Spleen (tissue), 11 donors: ENCODE measurements at regions not wholly inside any gene's neighbourhood (a gene's known extent, or its start where the extent isn't known, plus 50 kb on each side); places are given as distances from the start of the nearest gene placed in this dataset.

Source experiments
- DNase-seq: peaks from one replicate; pipeline ENCODE4 v3.0.0-alpha.2; 2020
- H3K27ac ChIP-seq, 8 donors: fragments of 200-600 bp; sonication (generic) in 7 of 8; 1 replicate in 4 of 8; 2 replicates in 4 of 8; pipeline versions ENCODE4 v1.5.0 to v1.8.0; 2016 to 2021; ENCODE audit warnings: inconsistent platforms in 4 of 8, mild to moderate bottlenecking in 4 of 8, moderate library complexity in 1 of 8
- H3K27me3 ChIP-seq, 7 donors: fragments of 200-600 bp; sonication (generic) in 6 of 7; replicated peaks in 1 of 7; 1 replicate in 4 of 7; 2 replicates in 3 of 7; pipeline versions ENCODE4 v1.5.0 to v1.8.0; 2016 to 2021; ENCODE audit warnings: inconsistent platforms in 3 of 7, mild to moderate bottlenecking in 1 of 7
- H3K36me3 ChIP-seq, 6 donors: fragments of 200-600 bp; sonication (generic) in 5 of 6; 1 replicate in 4 of 6; 2 replicates in 2 of 6; pipeline versions ENCODE4 v1.5.0 to v1.8.0; 2016 to 2021; ENCODE audit warnings: inconsistent platforms in 2 of 6
- H3K4me1 ChIP-seq, 6 donors: fragments of 200-600 bp; sonication (generic) in 5 of 6; 1 replicate in 3 of 6; 2 replicates in 3 of 6; pipeline versions ENCODE4 v1.5.0 to v1.8.0; 2016 to 2021; ENCODE audit warnings: inconsistent platforms in 3 of 6
- H3K4me3 ChIP-seq, 8 donors: fragments of 200-600 bp; sonication (generic) in 7 of 8; 1 replicate in 4 of 8; 2 replicates in 4 of 8; pipeline versions ENCODE4 v1.5.0 to v1.8.0; 2016 to 2021; ENCODE audit warnings: inconsistent platforms in 4 of 8, mild to moderate bottlenecking in 4 of 8, moderate library complexity in 2 of 8
- H3K9me3 ChIP-seq, 8 donors: fragments of 200-600 bp; sonication (generic) in 7 of 8; 1 replicate in 4 of 8; 2 replicates in 4 of 8; pipeline versions ENCODE4 v1.5.0 to v1.8.0; 2016 to 2021; ENCODE audit warnings: inconsistent platforms in 4 of 8
- CTCF ChIP-seq, 11 experiments: fragments of 200-600 bp in 7 of 11; fragments of 450-650 bp in 4 of 11; sonication (generic) in 4 of 11; IDR thresholded peaks in 8 of 11; conservative IDR thresholded peaks in 3 of 11; 1 replicate in 7 of 11; 2 replicates in 4 of 11; pipeline versions ENCODE4 v1.4.0 to v1.8.0; 2016 to 2021; ENCODE audit warnings: antibody characterized with exemption in 11 of 11, inconsistent platforms in 4 of 11, mild to moderate bottlenecking in 1 of 11
- POLR2A ChIP-seq, 3 donors: fragments of 450-650 bp; IDR thresholded peaks; one replicate each; pipeline ENCODE4 v1.5.1; 2017; ENCODE audit warnings: antibody characterized with exemption in 3 of 3, mild to moderate bottlenecking in 1 of 3
- POLR2AphosphoS5 ChIP-seq, 3 donors: sonication (generic); formaldehyde crosslinking; IDR thresholded peaks; one replicate each; pipeline ENCODE4 v1.5.1; 2017; ENCODE audit warnings: antibody characterized with exemption in 3 of 3
- WGBS, 5 donors: extraction: QIAGEN DNeasy Blood & Tissue Kit in 3 of 5; methylation state at CpG; one replicate each; pipeline versions ENCODE4 v1.1.5 to v1.1.7; 2013 to 2018; 5-methylcytosine and 5-hydroxymethylcytosine counted together
- intact Hi-C: fragments of 100-400 bp; cut with DNase I; formaldehyde crosslinking; loops from one replicate; pipeline ENCODE4 v1.15.0; 2023; ENCODE audit warnings: low total_unique reads
- donor health status: healthy with polysubstance abuse.
- donor health status: DM: no; HTN: no; CAD: no; lungs with moderate emphysema.
- donor health status: DM: no; HTN: no; CAD: no.
- donor health status: Bipolar disorder and iron deficiency.
- donor health status: healthy.
- donor health status: DM: no; HTN: no; CAD: no.
- donor health status: DM: yes; HTN: yes; CAD: no.

- Histone ChIP-seq H3K4me1 (no peaks in the 10 kb centered on the region), H3K4me3 (no peak overlapping the region), H3K27ac (no peak overlapping the region), H3K36me3 (no peaks in the 10 kb centered on the region), H3K27me3 (no peaks in the 10 kb centered on the region), H3K9me3 (peaks cover 0 to 3% (median 0%) of the 10 kb centered on the region in 8 donors)
- WGBS, 5 donors = 79 to 93% (median 82%) methylated on average over 2 of the region's 2 CpGs
- intact Hi-C loops = no loop called here
- DNase-seq = no peak
- TF ChIP-seq POLR2A (IDR thresholded peaks at IDR 0.05) (no peak), CTCF (IDR thresholded peaks at IDR 0.05 in 8 of 11, conservative IDR thresholded peaks at IDR 0.05 in 3 of 11) (no peak), POLR2AphosphoS5 (IDR thresholded peaks at IDR 0.05) (no peak)
Observed at GRCh38 chr13:105607426-105607825, 928.0 kb downstream of the EFNB2 start.

- Histone ChIP-seq H3K9me3 (peaks cover 0 to 3% (median 0%) of the 10 kb centered on the region in 8 donors), H3K27ac (no peak overlapping the region), H3K4me3 (no peak overlapping the region), H3K4me1 (no peaks in the 10 kb centered on the region), H3K27me3 (no peaks in the 10 kb centered on the region), H3K36me3 (no peaks in the 10 kb centered on the region)
- 57 to 83% (median 59%) methylated on average over 2 of the region's 2 CpGs for WGBS, 5 donors
- intact Hi-C loops = no loop called here
- no peak for TF ChIP-seq POLR2A (IDR thresholded peaks at IDR 0.05)
- no peak for TF ChIP-seq POLR2AphosphoS5 (IDR thresholded peaks at IDR 0.05)
- TF ChIP-seq CTCF (IDR thresholded peaks at IDR 0.05 in 8 of 11, conservative IDR thresholded peaks at IDR 0.05 in 3 of 11) = no peak
- DNase-seq = no peak
Observed at GRCh38 chr13:105607016-105607415, 928.4 kb downstream of the EFNB2 start.

GRCh38 chr13:105602956-105603670 lies 932.3 kb downstream of the EFNB2 start:
- H3K27ac ChIP-seq = no peak overlapping the region
- no peak for DNase-seq
- H3K4me3 ChIP-seq = no peak overlapping the region
- WGBS, 5 donors = 86 to 92% (median 88%) methylated on average over 8 of the region's 8 CpGs
- no peaks in the 10 kb centered on the region for H3K27me3 ChIP-seq
- H3K9me3 ChIP-seq = peaks cover 0 to 7% (median 0%) of the 10 kb centered on the region in 8 donors
- no peaks in the 10 kb centered on the region for H3K36me3 ChIP-seq
- no peaks in the 10 kb centered on the region for H3K4me1 ChIP-seq
- intact Hi-C loops = no loop called here
- TF ChIP-seq POLR2AphosphoS5 (IDR thresholded peaks at IDR 0.05) (no peak), CTCF (IDR thresholded peaks at IDR 0.05 in 8 of 11, conservative IDR thresholded peaks at IDR 0.05 in 3 of 11) (no peak), POLR2A (IDR thresholded peaks at IDR 0.05) (no peak)

GRCh38 chr13:105599477-105600037 lies 935.9 kb downstream of the EFNB2 start:
- H3K27ac ChIP-seq = no peak overlapping the region
- peaks cover 0 to 7% (median 0%) of the 10 kb centered on the region in 8 donors for H3K9me3 ChIP-seq
- TF ChIP-seq POLR2A (IDR thresholded peaks at IDR 0.05) (no peak), CTCF (IDR thresholded peaks at IDR 0.05 in 8 of 11, conservative IDR thresholded peaks at IDR 0.05 in 3 of 11) (no peak), POLR2AphosphoS5 (IDR thresholded peaks at IDR 0.05) (no peak)
- DNase-seq = no peak
- intact Hi-C loops = no loop called here
- 65 to 85% (median 75%) methylated on average over 6 of the region's 6 CpGs for WGBS, 5 donors
- H3K4me1 ChIP-seq = no peaks in the 10 kb centered on the region
- H3K4me3 ChIP-seq = no peak overlapping the region
- H3K27me3 ChIP-seq = no peaks in the 10 kb centered on the region
- no peaks in the 10 kb centered on the region for H3K36me3 ChIP-seq
